ENCODE measurements at regions not wholly inside any gene's neighbourhood (a gene's known extent, or its start where the extent isn't known, plus 50 kb on each side); places are given as distances from the start of the nearest gene placed in this dataset.

GRCh38 chr12:23039834-23040233 lies 414.9 kb downstream of the ETNK1 start:
- dilution Hi-C loops (cut with MboI; ENCODE audit: extremely low pct_ligation_motif_present, low sequenced_read_pairs), result no loop called here
- no peaks in the 10 kb centered on the region for H3K36me3 ChIP-seq (ENCODE audit: control insufficient read depth in 2 of 2, extremely low read depth in 1 of 2, insufficient read depth in 2 of 2, low read length in 2 of 2)
- H3K9me3 ChIP-seq (ENCODE audit: control insufficient read depth, low read depth, low read length), result no peaks in the 10 kb centered on the region
- no peak overlapping the region for H3K9ac ChIP-seq (ENCODE audit: control insufficient read depth, extremely low read depth, insufficient read depth, low read length)
- no peak overlapping the region for H3K27ac ChIP-seq (ENCODE audit: control insufficient read depth, insufficient read depth, low read length)
- no peaks in the 10 kb centered on the region for H3K27me3 ChIP-seq (ENCODE audit: control insufficient read depth, extremely low read depth, insufficient read depth, low read length)
- no peak overlapping the region for H3K4me3 ChIP-seq (ENCODE audit: control insufficient read depth in 2 of 3, extremely low read depth in 1 of 3, insufficient read depth in 2 of 3, low read depth in 1 of 3, low read length in 3 of 3)
- no peaks in the 10 kb centered on the region for H3K4me1 ChIP-seq (ENCODE audit: control insufficient read depth, extremely low read depth, insufficient read depth, low read length)
- DNase-seq (ENCODE audit: low read depth, low spot score) (no peak), FAIRE-seq (no peak)
- H3K79me2 ChIP-seq (ENCODE audit: control insufficient read depth, insufficient read depth, low read length), result no peaks in the 10 kb centered on the region
- H4K20me1 ChIP-seq (ENCODE audit: control insufficient read depth, extremely low read depth, insufficient read depth, low read length), result no peaks in the 10 kb centered on the region
- H3K4me2 ChIP-seq (ENCODE audit: control insufficient read depth, extremely low read depth, insufficient read depth, low read depth, low read length), result no peak overlapping the region
- no peaks in the 10 kb centered on the region for H3K9me1 ChIP-seq (ENCODE audit: control insufficient read depth, extremely low read depth, insufficient read depth, low read length)
- no peak overlapping the region for H2AFZ ChIP-seq (ENCODE audit: control insufficient read depth, low read length)
- no peak for TF ChIP-seq CTCF (optimal IDR thresholded peaks at IDR 0.05 in 1 of 3, IDR thresholded peaks at IDR 0.05 in 1 of 3, conservative IDR thresholded peaks at IDR 0.05 in 1 of 3; ENCODE audit: extremely low read depth in 1 of 3, insufficient read depth in 2 of 3, low read length in 3 of 3)
- no peak for TF ChIP-seq EZH2 (IDR thresholded peaks at IDR 0.05; ENCODE audit: low read length)

DNA sequence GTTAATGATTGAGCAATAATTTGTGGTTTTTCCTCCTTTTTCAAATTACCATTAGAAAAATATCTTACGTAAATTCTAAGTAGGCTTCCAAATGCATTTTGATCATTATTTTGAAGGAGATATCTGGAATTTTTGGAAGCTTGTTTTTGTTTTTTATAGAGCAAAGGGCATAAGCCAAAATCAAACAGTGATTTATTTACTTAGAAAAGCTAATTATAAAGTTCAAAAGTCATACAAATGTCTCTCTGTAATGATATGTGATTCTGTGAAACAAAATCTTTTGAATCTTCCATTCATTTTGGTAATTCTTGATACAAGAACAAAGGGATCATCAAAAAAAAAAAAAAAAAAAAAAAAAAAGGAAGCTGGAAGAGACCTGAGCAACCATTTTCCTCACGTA lies 416.8 kb downstream of the ETNK1 start:
- Histone ChIP-seq H3K9me3 (ENCODE audit: control insufficient read depth, low read depth, low read length) (no peaks in the 10 kb centered on the region), H3K27ac (ENCODE audit: control insufficient read depth, insufficient read depth, low read length) (no peak overlapping the region), H3K4me2 (ENCODE audit: control insufficient read depth, extremely low read depth, insufficient read depth, low read depth, low read length) (no peak overlapping the region), H3K4me3 (ENCODE audit: control insufficient read depth in 2 of 3, extremely low read depth in 1 of 3, insufficient read depth in 2 of 3, low read depth in 1 of 3, low read length in 3 of 3) (no peak overlapping the region), H3K9ac (ENCODE audit: control insufficient read depth, extremely low read depth, insufficient read depth, low read length) (no peak overlapping the region), H4K20me1 (ENCODE audit: control insufficient read depth, extremely low read depth, insufficient read depth, low read length) (no peaks in the 10 kb centered on the region), H3K27me3 (ENCODE audit: control insufficient read depth, extremely low read depth, insufficient read depth, low read length) (no peaks in the 10 kb centered on the region), H3K79me2 (ENCODE audit: control insufficient read depth, insufficient read depth, low read length) (no peaks in the 10 kb centered on the region), H3K9me1 (ENCODE audit: control insufficient read depth, extremely low read depth, insufficient read depth, low read length) (no peaks in the 10 kb centered on the region), H3K36me3 (ENCODE audit: control insufficient read depth in 2 of 2, extremely low read depth in 1 of 2, insufficient read depth in 2 of 2, low read length in 2 of 2) (no peaks in the 10 kb centered on the region), H2AFZ (ENCODE audit: control insufficient read depth, low read length) (no peak overlapping the region), H3K4me1 (ENCODE audit: control insufficient read depth, extremely low read depth, insufficient read depth, low read length) (no peaks in the 10 kb centered on the region)
- DNase-seq (ENCODE audit: low read depth, low spot score), result no peak
- no peak for FAIRE-seq
- TF ChIP-seq EZH2 (IDR thresholded peaks at IDR 0.05; ENCODE audit: low read length) (no peak), CTCF (optimal IDR thresholded peaks at IDR 0.05 in 1 of 3, IDR thresholded peaks at IDR 0.05 in 1 of 3, conservative IDR thresholded peaks at IDR 0.05 in 1 of 3; ENCODE audit: extremely low read depth in 1 of 3, insufficient read depth in 2 of 3, low read length in 3 of 3) (no peak)
- dilution Hi-C loops (cut with MboI; ENCODE audit: extremely low pct_ligation_motif_present, low sequenced_read_pairs), result no loop called here

All from keratinocyte (primary cell).